GM12801 (cell line): ENCODE measurements at regions not wholly inside any gene's neighbourhood (a gene's known extent, or its start where the extent isn't known, plus 50 kb on each side); places are given as distances from the start of the nearest gene placed in this dataset.

Experiments used
- TF ChIP-seq, protein P1 (sequence below): IDR thresholded peaks from one replicate; pipeline ENCODE4 v1.5.1; 2011; ENCODE audit warnings: control low read depth; ENCODE audit not compliant: insufficient read length; ENCODE audit errors: extremely low read depth

DNA sequence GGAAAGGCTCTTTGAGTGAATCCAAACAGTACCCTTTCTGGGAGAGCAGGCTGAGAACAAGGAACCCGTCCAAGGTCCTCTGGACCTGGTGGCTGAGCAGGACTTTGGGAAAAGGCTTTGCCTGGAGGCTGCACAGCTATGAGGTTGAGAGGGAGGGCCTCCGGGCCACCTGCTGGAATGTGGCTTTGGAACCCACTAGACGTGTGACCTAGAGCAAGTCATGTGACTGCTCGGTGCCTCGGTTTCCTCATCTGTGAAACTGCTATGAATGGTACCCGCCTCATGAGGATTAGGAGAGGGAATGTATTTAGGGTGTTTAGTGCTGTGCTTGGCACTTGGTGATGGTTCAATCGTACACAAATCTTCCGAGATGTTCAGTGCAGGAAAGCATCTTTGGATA, 50.4 kb downstream of the HAPSTR1 start:
- TF ChIP-seq, protein P1, sequence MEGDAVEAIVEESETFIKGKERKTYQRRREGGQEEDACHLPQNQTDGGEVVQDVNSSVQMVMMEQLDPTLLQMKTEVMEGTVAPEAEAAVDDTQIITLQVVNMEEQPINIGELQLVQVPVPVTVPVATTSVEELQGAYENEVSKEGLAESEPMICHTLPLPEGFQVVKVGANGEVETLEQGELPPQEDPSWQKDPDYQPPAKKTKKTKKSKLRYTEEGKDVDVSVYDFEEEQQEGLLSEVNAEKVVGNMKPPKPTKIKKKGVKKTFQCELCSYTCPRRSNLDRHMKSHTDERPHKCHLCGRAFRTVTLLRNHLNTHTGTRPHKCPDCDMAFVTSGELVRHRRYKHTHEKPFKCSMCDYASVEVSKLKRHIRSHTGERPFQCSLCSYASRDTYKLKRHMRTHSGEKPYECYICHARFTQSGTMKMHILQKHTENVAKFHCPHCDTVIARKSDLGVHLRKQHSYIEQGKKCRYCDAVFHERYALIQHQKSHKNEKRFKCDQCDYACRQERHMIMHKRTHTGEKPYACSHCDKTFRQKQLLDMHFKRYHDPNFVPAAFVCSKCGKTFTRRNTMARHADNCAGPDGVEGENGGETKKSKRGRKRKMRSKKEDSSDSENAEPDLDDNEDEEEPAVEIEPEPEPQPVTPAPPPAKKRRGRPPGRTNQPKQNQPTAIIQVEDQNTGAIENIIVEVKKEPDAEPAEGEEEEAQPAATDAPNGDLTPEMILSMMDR: no peak

DNA sequence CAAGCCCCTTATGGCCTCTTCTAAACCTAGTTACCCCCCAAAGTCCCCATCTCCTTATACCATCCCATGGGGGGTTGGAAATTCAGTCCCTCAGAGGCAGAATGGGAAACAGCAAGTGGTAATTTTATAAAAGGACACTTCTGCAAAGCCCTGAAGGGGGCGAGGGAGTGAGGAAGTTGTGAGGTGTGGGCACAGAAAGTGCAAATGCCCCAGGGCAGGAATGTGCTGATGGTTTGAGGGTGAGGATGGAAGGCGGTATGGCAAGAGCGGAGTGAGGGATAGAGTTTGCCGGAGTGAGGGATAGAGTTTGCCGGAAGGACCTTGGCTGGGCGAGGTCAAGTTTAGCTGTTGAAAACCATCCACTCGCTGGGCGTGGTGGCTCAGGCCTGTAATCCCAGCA, 52.7 kb downstream of the HAPSTR1 start:
- TF ChIP-seq, protein P1: no peak

DNA sequence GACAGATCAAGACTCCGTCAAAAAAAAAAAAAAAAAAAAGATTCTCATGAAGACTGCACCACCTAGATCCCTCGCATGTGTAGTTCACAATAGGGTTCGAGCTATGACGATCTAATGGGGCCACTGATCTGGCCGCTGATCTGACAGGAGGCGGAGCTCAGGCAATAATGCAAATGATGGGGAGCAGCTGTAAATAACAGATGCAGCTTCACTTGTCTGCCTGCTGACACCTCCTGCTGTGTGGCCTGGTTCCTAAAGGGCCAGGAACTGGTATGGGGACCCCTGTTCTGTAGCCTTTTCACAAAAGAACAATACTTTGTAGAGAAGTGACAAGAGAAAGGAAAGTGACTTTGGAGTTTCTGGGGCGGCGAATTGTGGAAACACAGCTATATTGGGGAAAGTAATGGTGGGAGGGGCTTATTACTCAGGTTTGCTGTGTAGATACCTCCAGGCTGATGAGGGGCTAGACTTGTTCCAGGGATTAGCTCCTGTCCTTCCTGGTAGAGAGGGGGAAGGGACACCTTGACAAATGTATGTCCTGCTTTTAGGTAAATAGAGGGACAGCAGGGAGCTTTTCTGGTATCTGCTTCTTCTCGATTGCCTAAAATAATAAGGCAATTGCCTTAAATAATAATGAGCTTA, 57.1 kb downstream of the HAPSTR1 start:
- TF ChIP-seq, protein P1: no peak

DNA sequence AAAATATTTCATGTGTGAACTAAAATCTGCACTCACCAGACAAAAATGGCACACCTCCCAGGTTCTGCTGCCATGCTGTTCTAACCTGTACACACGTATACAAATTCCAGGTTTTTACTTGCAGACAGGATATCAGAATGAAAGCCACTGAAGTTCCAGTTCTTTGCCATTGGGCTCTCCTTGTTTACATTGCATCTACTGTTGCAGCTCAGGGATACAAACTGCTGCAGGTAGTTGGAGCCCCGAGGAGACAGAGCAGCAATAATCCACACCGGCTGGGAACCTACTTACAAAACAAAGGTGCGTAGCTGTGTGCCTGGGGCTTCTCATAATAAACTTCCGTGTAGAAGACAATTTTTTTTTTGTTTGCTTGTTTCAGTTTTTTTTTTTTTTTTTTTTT, 59.6 kb downstream of the HAPSTR1 start:
- TF ChIP-seq, protein P1: no peak

DNA sequence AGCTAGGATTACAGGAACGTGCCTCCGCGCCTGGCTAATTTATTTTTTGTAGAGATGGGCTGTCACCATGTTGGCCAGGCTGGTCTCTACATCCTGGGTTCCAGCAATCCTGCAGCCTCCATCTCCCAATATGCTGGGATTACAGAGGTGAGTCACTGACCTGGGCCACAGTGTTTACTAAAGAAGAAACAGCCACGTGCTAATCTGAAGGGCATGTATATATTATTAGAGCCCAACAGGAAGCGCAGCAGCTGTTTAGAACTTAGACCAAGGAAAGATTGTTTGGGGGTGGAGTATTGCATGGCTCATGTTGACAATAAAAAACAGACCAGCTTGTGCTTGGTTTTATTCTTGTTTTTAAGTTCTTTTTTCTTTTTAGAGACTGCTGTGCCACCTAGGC, 60.2 kb downstream of the HAPSTR1 start:
- TF ChIP-seq, protein P1: no peak

DNA sequence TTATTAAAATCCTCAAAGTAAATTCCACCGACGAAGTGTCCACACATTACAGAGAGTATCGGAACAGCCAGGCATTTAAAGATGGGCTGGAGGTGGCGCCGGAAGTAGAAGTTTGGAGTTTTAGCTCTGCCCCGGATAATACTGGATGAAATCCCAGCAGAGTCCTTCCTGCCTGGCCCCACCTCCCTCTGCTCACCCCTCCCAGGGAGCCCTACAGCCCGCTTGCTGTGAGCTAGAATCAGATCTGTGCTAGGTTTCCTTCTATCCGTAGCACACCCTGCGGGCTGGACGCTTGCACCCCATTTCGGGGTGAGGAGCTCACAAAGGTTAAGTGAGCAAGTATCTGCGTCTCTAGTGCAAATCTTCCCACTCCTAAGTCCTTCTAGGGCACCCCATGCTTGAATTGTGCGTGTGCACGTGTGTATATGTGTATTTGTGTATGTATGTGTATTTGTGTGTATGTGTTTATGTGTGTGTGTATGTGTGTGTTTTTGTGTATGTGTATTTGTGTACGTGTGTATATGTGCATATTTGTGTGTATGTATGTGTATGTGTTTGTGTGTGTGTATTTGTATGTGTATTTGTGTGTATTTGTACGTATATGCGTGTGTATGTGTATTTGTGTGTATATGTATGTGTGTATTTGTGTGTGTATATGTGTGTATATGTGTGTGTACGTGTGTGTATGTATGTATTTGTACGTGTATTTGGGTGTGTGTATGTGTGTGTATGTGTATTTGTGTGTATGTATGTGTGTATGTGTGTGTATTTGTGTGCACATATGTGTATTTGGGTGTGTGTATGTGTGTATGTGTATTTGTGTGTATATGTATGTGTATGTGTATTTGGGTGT, 61.4 kb downstream of the HAPSTR1 start:
- TF ChIP-seq, protein P1: no peak

DNA sequence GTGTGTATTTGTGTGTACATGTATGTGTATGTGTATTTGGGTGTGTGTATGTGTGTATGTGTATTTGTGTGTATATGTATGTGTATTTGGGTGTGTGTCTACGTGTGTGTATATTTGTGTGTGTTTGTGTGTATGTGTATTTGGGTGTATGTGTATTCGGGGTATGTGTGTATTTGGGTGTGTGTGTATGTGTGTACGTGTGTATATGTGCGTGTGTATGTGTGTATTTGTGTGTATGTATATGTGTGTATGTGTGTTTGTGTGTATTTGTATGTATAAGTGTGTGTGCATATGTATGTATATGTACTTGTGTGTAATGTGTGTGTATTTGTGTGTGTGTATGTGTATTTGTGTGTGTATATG, 62.0 kb downstream of the HAPSTR1 start:
- TF ChIP-seq, protein P1: no peak
